ENCODE measurements at regions not wholly inside any gene's neighbourhood (a gene's known extent, or its start where the extent isn't known, plus 50 kb on each side); places are given as distances from the start of the nearest gene placed in this dataset.
A peak's percentile ranks its signal among the peaks of the same experiment; 100 is the strongest.

DNA sequence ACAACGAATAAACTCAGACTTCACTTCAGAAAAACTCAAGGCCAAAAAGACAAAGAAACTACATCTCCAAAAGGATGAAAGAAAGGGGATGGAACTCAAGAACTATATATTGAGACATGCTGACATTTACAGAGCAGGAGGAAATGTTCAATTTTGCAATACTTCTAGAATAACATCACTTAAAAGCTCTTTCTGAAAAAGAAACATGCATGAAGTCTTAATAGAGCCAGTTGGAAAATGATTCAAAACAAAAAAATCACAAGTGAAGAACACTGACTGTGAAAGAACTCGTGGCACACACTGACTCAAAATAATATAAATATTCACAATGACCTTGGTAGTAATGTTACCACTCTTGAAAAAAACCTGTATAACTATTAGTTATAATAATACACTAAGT, 267.8 kb upstream of the NREP start:
- no peak for DNase-seq

- no peak for DNase-seq
Observed at GRCh38 chr5:112024221-112024620, 267.2 kb upstream of the NREP start.

DNA sequence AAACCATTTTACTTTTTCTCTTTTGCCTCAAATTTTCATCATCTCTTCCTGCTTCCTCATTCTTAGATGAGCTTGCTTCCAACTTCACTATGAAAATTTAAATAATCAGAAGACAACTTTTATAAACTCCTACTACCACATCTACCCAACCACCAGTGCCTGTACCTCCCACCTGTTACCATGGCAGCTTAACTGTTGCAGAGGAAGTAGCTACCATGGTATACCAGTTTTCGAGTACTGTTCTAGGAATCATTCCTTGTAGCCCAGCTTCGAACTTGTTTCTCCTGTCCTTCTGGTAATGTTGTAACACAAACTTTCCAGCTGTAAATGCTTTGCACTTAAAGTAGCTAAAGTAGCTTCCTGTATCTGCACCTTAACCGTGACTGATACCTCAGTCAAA, 266.8 kb upstream of the NREP start:
- no peak for DNase-seq

- no peak for DNase-seq
Observed at GRCh38 chr5:112018846-112019245, 261.9 kb upstream of the NREP start.

- no peak for DNase-seq
Observed at GRCh38 chr5:112016980-112017379, 260.0 kb upstream of the NREP start.

GRCh38 chr5:112014783-112015395, 257.9 kb upstream of the NREP start:
- no peak for DNase-seq

DNA sequence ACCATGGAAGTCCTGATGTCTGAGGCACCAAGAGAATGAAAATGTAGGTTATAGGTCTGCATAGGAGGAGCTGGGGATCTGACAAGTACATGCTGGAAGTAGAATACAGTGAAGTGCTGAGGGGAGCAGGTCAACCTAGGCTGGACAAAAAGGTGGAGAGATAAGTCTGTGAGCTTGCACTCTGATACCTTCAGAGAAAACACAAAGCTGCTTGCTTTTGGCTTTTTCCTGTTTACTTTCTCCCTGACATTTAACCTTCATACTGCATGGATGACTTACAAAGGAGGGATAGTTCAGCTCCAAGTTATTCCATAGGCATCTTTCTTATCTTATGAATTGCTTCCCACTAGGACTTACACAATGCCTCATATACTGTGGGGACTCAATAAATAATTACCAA, 256.7 kb upstream of the NREP start:
- DNase-seq = no peak

- DNase-seq = no peak
Observed at GRCh38 chr5:112012104-112012503, 255.1 kb upstream of the NREP start.

DNA sequence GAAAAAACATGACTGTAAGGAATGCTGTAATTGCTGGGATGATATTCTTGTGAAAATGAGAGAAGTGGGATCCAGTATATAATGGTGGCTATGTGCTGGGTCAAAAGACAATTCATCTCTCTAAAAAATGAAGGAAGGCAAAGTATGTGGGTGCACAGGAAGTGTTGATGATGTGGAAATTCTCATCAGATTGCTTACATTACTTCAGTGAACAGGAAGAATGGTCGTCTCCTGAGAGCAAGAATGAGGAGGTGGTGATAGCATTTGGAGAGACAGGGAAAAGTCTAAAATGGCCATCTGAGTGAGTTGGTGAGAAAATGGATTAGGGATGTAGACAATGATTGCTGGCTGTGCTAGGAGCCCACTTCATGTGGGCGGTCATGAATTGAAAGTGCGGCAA, 253.5 kb upstream of the NREP start:
- no peak for DNase-seq

- DNase-seq = peak; percentile 3
Observed at GRCh38 chr5:112006721-112007120, 249.7 kb upstream of the NREP start.

DNA sequence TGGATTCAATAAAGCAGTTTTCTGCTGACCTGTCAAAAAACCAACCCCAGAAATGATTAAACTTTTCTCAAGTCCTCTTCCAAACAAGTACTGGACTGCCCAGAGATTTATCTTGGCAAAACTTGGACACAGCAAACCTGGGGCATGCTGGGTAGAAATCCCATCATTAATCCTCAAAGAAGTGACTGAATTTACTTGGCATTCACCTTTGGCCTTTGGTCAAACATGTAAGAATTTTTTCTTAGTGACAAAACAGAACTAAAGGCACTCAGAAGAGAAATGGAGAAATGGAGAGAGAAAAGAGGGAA, 248.6 kb upstream of the NREP start:
- DNase-seq = peak; percentile 57

GRCh38 chr5:112004867-112005622, 248.1 kb upstream of the NREP start:
- DNase-seq = peak; percentile 32

DNA sequence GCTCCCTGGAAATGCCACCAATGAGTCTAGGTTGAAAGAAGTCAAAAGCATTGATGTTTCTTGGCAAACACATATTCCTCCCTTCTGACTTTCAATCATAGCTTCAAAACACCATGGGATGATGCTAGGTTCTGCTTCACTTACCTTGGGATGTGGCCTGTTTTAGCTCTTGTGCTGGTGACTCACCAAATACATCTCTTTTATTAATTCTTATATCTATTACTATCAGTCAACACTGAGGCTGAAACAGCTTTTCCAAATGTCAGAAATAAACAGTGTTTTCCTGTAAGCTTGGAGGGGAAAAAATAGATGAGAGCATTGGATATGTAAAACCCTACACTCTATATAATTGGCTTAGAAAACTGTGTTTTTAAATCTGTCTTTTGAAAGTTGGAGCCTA, 245.4 kb upstream of the NREP start:
- DNase-seq = peak; percentile 13

DNA sequence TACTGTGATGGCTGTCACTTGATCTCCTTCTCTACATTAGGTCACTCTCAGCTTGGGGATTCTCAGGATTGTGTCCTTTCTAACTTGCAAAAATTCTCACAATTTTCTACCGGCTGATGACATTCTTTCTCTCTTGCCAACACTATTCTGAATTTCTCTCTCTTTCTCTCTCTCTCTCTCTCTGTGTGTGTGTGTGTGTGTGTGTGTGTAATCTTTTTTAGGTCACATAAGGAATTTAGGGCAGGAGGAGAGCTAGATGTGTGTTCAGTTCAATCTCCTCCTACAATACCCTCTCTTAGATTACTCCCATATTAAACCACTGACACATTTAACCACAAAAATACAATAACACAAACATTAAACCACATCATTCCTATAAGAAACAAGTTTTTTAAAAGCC, 242.3 kb upstream of the NREP start:
- peak; percentile 13 for DNase-seq

DNA sequence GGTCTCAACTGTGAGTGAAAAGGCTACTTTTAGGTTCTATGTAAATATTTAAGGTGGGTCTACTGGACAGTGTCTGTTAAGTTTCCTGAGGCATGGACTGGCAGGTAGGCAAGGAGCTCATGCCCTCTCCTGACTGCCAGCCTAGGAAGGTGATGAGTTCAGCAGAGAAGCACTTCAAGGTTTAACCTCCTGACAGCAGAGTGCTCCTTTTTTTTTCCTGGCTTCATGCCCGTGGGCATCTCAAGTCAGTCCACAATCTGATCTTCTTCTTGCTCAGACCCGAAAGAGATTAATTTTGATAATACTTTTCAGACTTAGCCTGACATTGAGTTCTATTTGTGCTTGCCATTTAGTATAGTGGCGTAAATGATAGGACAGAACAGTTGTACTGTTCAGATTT, 241.9 kb upstream of the NREP start:
- no peak for DNase-seq

DNA sequence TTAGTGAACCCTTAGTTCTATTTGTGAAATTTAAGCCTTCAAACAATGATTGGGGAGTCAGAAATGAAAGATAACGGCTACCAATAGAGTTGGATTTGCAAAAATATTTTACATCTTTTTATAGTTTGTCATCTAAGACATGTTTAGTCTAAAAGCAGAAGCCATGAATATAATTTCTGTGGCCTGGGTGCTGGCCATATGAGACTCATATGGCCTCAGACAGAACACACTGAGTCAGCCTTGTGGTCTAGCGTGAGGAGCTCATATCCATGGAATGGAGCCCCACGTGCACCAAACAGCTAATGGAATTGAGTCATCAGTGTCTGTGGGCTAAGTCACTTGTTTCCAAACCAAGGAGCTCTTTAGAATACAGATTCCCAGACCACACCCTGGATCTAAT, 240.7 kb upstream of the NREP start:
- DNase-seq = peak; percentile 83

GRCh38 chr5:111997308-111997707, 240.3 kb upstream of the NREP start:
- no peak for DNase-seq

DNA sequence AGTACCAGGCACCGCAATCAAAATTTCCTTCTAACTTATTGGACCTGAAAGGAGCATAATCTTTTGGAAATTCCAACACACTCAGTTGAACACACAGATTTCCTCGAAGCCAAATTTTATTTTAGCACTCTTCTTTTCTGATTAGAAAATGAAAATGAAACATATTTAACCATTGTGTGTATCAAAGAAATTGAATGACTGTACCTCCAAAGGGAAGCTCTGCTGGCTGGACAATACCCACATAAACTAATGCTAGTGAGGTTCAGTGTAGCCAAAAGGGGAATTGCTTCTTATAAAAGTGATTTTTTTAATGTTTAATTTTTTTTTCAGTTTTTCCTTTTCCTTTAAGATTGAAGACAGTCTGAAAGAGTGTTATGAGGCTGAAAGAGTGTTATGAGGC, 239.6 kb upstream of the NREP start:
- no peak for DNase-seq

DNA sequence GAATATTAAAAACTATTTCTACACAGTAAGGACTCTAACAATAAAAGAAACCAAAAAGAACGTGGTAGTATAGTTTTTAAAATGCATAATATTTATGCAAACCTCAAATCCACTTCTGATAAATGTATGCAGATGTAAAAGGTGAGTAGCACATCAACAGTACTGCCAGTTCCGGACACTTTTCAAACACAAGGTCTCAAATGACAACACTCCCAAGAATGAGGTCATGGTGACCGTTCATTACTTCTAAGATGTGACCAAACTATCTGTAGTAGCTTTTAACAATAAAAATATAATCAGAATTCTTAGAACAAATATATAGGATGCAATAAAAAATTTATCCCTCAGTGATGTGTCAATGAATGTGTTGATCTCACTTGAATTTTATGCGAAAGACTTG, 238.7 kb upstream of the NREP start:
- no peak for DNase-seq

- no peak for DNase-seq
Observed at GRCh38 chr5:111993242-111993641, 236.2 kb upstream of the NREP start.

DNA sequence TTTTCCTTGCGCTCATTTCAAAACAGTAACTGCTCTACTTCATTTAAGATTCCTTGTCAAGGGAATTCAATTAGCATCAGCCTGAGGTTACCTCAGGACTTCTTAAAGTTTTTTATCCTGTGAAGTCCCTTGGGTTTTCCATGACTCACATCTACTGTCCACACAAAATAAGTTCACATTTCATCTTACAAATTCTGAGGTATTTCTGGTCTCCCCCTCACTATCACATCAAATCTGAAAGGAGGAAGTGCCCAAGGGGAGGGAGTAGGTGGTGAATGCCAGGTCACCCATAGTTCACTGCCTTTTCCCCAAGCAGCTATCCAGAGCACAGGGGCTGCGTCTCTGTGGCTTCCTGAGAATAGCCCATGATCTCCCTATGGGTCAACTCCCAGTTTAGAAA, 227.1 kb upstream of the NREP start:
- peak; percentile 71 for DNase-seq

DNA sequence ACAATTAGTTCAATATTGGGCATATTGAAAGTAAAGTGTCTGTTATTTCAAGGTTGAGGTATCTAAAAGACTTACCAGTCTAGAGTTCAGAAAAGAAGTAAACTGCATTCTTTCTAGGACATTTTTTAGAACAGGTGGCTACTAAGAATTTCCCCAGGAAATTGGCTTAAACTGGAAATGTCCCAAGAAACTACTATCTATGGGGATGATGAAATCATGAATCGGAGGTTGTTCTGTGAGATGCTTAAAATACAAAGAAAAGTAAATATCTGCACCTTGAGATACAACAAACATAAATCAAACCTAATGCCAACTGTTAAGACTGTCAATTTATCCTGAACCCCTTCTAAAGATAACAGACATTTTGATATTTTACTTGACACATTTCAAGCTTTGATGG, 226.5 kb upstream of the NREP start:
- no peak for DNase-seq

GRCh38 chr5:111977436-111977829, 220.4 kb upstream of the NREP start:
- no peak for DNase-seq

DNA sequence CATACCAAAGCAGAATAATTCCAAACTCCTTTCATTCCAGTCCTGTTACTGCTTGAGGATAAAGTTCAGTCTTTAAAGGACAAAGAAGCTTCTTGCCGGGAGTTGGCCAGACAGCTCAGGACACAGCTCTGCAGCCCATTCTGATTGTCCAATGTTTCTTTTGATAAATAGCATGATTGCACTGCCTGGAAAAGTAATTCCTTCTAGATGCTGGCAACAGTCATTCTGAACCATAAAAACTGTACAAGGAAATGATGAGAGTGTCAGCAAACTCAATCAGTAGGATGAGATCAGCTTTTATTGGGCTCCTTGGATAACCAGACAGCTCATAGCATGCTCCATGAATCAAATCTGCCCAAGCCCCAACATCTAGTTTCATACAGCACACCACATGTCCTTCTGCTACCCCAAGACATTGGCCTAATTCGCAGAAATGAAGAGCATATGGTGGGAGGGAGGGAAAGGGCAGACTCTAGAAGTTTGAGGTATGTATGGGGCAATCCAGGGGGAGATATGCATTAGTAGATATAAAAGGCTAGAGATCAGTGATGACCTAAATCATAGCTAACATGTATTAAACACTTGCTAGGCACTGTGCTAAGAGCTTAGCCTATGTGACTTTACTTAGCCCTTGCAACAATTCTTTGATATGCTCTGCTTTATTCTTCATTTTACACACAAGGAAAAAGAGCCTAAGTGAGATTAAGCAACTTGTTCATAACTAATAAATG, 219.9 kb upstream of the NREP start:
- no peak for DNase-seq

DNA sequence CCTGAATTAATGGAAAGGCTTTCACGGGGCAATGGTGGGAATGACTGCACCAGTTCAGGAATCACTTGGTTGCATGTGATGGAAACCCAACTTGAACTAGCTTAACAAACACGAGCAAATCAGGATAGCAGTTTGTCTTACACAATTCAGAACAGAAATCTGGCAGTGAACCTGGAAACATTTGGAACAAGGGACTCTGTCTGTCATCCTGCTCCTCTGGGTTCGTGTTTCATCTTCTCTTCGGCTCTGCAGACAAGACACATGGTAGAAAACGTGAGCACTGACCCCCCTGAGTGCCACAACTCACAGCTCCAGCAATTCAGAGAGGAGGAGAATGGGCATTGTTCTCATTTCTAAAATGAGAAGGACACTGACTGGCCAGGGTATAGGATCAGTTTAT, 218.1 kb upstream of the NREP start:
- no peak for DNase-seq
